ENCODE measurements at regions not wholly inside any gene's neighbourhood (a gene's known extent, or its start where the extent isn't known, plus 50 kb on each side); places are given as distances from the start of the nearest gene placed in this dataset.

- Histone ChIP-seq H3K9me3 (ENCODE audit: insufficient read depth, low read depth, low read length) (no peaks in the 10 kb centered on the region), H2AFZ (ENCODE audit: low read length) (no peak overlapping the region), H3K9ac (ENCODE audit: low read depth, low read length, poor library complexity, severe bottlenecking) (no peak overlapping the region), H3K27me3 (ENCODE audit: insufficient read depth, low read length, poor library complexity, severe bottlenecking) (no peaks in the 10 kb centered on the region), H3K4me2 (ENCODE audit: low read depth, low read length, poor library complexity, severe bottlenecking) (no peak overlapping the region), H3K9me2 (replicated peaks; ENCODE audit: low read depth, low read length) (no peaks in the 10 kb centered on the region), H3K79me2 (ENCODE audit: insufficient read depth, low read length) (peaks cover 97% of the 10 kb centered on the region), H4K20me1 (ENCODE audit: insufficient read depth, low read length, poor library complexity, severe bottlenecking) (peaks cover 47% of the 10 kb centered on the region), H3F3A (ENCODE audit: low read depth) (no peaks in the 10 kb centered on the region), H3K36me3 (ENCODE audit: insufficient read depth, low read length) (no peaks in the 10 kb centered on the region), H3K4me3 (ENCODE audit: low read length, poor library complexity, severe bottlenecking) (no peak overlapping the region), H3K4me1 (ENCODE audit: insufficient read depth, low read length, poor library complexity, severe bottlenecking) (peaks cover 61% of the 10 kb centered on the region)
- TF ChIP-seq CTCF (conservative IDR thresholded peaks at IDR 0.05; ENCODE audit: low read length) (no peak), EZH2phosphoT487 (IDR thresholded peaks at IDR 0.05; ENCODE audit: borderline replicate concordance) (no peak)
Observed at GRCh38 chr7:18317941-18318340, 177.6 kb upstream of the HDAC9 start.

DNA sequence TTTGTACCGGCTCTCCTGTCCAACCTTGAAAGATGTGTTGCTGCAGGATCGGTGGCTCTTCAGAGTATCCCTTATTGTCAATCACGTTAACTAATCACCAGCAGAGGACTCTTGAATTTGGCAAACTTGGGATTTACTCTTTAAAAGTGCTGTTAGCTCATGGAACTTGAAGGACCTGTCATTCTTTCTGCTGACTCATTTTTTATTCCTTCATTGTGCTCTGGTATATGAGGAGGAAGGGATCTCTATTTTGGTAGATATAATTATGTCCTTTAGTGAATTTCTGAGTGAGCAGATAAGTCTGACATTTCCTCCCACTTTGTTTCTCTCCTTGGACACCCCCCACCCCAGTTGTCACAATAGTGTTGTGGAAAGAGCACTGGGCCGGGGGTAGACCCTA is 175.1 kb upstream of the HDAC9 start:
- H3K79me2 ChIP-seq (ENCODE audit: insufficient read depth, low read length): peaks cover 97% of the 10 kb centered on the region
- no peaks in the 10 kb centered on the region for H3F3A ChIP-seq (ENCODE audit: low read depth)
- H3K9ac ChIP-seq (ENCODE audit: low read depth, low read length, poor library complexity, severe bottlenecking): no peak overlapping the region
- H3K27me3 ChIP-seq (ENCODE audit: insufficient read depth, low read length, poor library complexity, severe bottlenecking): no peaks in the 10 kb centered on the region
- peak overlapping the region; percentile 29 for H3K4me2 ChIP-seq (ENCODE audit: low read depth, low read length, poor library complexity, severe bottlenecking)
- TF ChIP-seq CTCF (conservative IDR thresholded peaks at IDR 0.05; ENCODE audit: low read length) (no peak), EZH2phosphoT487 (IDR thresholded peaks at IDR 0.05; ENCODE audit: borderline replicate concordance) (no peak)
- no peaks in the 10 kb centered on the region for H3K9me3 ChIP-seq (ENCODE audit: insufficient read depth, low read depth, low read length)
- H3K4me3 ChIP-seq (ENCODE audit: low read length, poor library complexity, severe bottlenecking): no peak overlapping the region
- H3K4me1 ChIP-seq (ENCODE audit: insufficient read depth, low read length, poor library complexity, severe bottlenecking): peaks cover 51% of the 10 kb centered on the region
- no peaks in the 10 kb centered on the region for H3K36me3 ChIP-seq (ENCODE audit: insufficient read depth, low read length)
- H3K9me2 ChIP-seq (replicated peaks; ENCODE audit: low read depth, low read length): no peaks in the 10 kb centered on the region
- H2AFZ ChIP-seq (ENCODE audit: low read length): no peak overlapping the region
- peaks cover 30% of the 10 kb centered on the region for H4K20me1 ChIP-seq (ENCODE audit: insufficient read depth, low read length, poor library complexity, severe bottlenecking)

DNA sequence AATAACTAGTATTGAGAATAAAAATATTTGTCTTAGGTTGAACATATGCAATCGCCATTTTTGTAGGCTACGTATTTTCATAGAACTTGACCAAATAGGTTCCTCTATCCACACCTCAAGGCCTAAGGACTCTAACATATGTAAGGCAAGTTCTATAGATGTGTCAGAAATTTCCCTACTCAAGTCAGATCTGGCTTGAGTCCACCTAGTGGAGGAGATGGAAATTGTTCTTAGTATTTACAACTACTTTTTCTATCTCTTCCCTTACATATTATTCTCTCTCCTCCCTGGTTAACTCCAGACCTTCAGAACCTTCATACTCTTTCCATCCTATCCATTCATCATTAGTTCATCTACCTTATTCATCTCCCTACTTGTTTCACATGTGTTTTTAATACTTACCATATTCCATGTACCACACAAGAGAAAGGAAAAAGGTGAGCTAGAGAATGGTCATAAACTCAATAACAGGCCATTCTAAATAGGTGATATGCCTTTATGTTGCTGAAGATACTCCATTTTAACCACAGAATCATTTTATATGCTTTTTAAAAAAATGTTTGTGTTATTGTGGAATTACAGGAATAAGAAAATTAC is 174.5 kb upstream of the HDAC9 start:
- H3K9me2 ChIP-seq (replicated peaks; ENCODE audit: low read depth, low read length): no peaks in the 10 kb centered on the region
- no peaks in the 10 kb centered on the region for H3K9me3 ChIP-seq (ENCODE audit: insufficient read depth, low read depth, low read length)
- peaks cover 30% of the 10 kb centered on the region for H4K20me1 ChIP-seq (ENCODE audit: insufficient read depth, low read length, poor library complexity, severe bottlenecking)
- peaks cover 45% of the 10 kb centered on the region for H3K4me1 ChIP-seq (ENCODE audit: insufficient read depth, low read length, poor library complexity, severe bottlenecking)
- no peak overlapping the region for H2AFZ ChIP-seq (ENCODE audit: low read length)
- no peaks in the 10 kb centered on the region for H3F3A ChIP-seq (ENCODE audit: low read depth)
- TF ChIP-seq EZH2phosphoT487 (IDR thresholded peaks at IDR 0.05; ENCODE audit: borderline replicate concordance) (no peak), CTCF (conservative IDR thresholded peaks at IDR 0.05; ENCODE audit: low read length) (peak; percentile 66)
- H3K36me3 ChIP-seq (ENCODE audit: insufficient read depth, low read length): no peaks in the 10 kb centered on the region
- H3K27me3 ChIP-seq (ENCODE audit: insufficient read depth, low read length, poor library complexity, severe bottlenecking): no peaks in the 10 kb centered on the region
- H3K4me3 ChIP-seq (ENCODE audit: low read length, poor library complexity, severe bottlenecking): no peak overlapping the region
- H3K79me2 ChIP-seq (ENCODE audit: insufficient read depth, low read length): peaks cover 97% of the 10 kb centered on the region
- H3K9ac ChIP-seq (ENCODE audit: low read depth, low read length, poor library complexity, severe bottlenecking): no peak overlapping the region
- H3K4me2 ChIP-seq (ENCODE audit: low read depth, low read length, poor library complexity, severe bottlenecking): no peak overlapping the region
